Ovary (tissue), 7 donors: ENCODE measurements at regions not wholly inside any gene's neighbourhood (a gene's known extent, or its start where the extent isn't known, plus 50 kb on each side); places are given as distances from the start of the nearest gene placed in this dataset.

Source experiments
- DNase-seq, 5 donors: peaks; one replicate each; pipeline ENCODE4 v3.0.0-alpha.2; 2019 to 2020
- H3K27ac ChIP-seq, 2 donors: fragments of 200-600 bp; one replicate each; pipeline versions ENCODE4 v1.5.1 to v1.8.0; 2019 to 2022
- H3K27me3 ChIP-seq: fragments of 200-600 bp; one replicate; pipeline ENCODE4 v1.8.0; 2022
- H3K36me3 ChIP-seq: fragments of 200-600 bp; sonication (generic); one replicate; pipeline ENCODE4 v1.5.1; 2019
- H3K4me1 ChIP-seq: one replicate; pipeline ENCODE4 v1.8.1; 2013; ENCODE audit warnings: mild to moderate bottlenecking, moderate library complexity; ENCODE audit not compliant: insufficient read depth
- H3K4me3 ChIP-seq: fragments of 200-600 bp; sonication (generic); one replicate; pipeline ENCODE4 v1.5.1; 2017
- H3K9me3 ChIP-seq, 2 donors: fragments of 200-600 bp in 1 of 2; sonication (generic) in 1 of 2; one replicate each; pipeline versions ENCODE4 v1.5.1 to v1.8.1; 2013 to 2019; ENCODE audit warnings: mild to moderate bottlenecking in 1 of 2, moderate library complexity in 1 of 2
- EP300 ChIP-seq: sonication (generic); formaldehyde crosslinking; IDR thresholded peaks from one replicate; pipeline ENCODE4 v1.6.1; 2017; ENCODE audit warnings: antibody characterized with exemption
- POLR2A ChIP-seq: fragments of 450-650 bp; IDR thresholded peaks from one replicate; pipeline ENCODE4 v1.6.1; 2017; ENCODE audit warnings: antibody characterized with exemption, mild to moderate bottlenecking, moderate library complexity
- WGBS, 3 donors: extraction: QIAGEN DNeasy Blood & Tissue Kit in 1 of 3; methylation state at CpG; one replicate each; pipeline versions ENCODE4 v1.1.5 to v1.1.7; 2013 to 2017; 5-methylcytosine and 5-hydroxymethylcytosine counted together
- intact Hi-C, 4 donors: fragments of 100-400 bp; cut with DNase I; formaldehyde crosslinking; loops; one replicate each; pipeline versions ENCODE4 v1.11.0 to v1.15.1; 2022 to 2023
- TF ChIP-seq, protein P1 (sequence below), 3 donors: fragments of 450-650 bp in 2 of 3; fragments of 200-600 bp in 1 of 3; IDR thresholded peaks; one replicate each; pipeline versions ENCODE4 v1.5.1 to v1.8.0; 2016 to 2022; ENCODE audit warnings: antibody characterized with exemption in 3 of 3, mild to moderate bottlenecking in 1 of 3
- donor health status: DM: no; HTN: no; CAD: no; lungs with moderate emphysema.
- donor health status: DM: no; HTN: no; CAD: no.
- donor health status: Bipolar disorder and iron deficiency.
- donor health status: DM: no; HTN: no; CAD: no.
- donor health status: DM: yes; HTN: yes; CAD: no.

DNA sequence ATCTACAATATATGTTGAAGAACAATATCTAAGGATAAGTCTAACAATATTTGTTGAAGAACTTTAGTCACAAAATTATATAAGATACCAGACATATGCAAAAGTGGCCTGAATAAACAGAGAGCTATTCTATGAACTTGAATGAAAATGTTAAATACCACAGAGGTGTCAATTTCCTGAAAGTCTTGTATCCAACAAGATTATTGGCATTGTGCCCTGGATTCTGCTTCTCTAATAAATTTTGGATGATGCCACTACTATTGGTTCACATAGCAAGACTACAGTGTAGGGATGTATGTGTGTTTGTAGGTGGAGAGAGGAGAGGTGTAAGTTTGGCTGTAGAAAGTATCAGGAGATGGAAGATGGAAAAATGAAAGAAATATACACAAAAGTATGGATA is 731.8 kb upstream of the RGMB start:
- no peak overlapping the region for H3K27ac ChIP-seq
- intact Hi-C loops = no loop called here
- no peak overlapping the region for H3K4me3 ChIP-seq
- DNase-seq = no peak
- H3K36me3 ChIP-seq = no peaks in the 10 kb centered on the region
- H3K9me3 ChIP-seq = no peaks in the 10 kb centered on the region
- no peaks in the 10 kb centered on the region for H3K27me3 ChIP-seq
- no peaks in the 10 kb centered on the region for H3K4me1 ChIP-seq
- TF ChIP-seq POLR2A (no peak), EP300 (no peak)
- TF ChIP-seq, protein P1, sequence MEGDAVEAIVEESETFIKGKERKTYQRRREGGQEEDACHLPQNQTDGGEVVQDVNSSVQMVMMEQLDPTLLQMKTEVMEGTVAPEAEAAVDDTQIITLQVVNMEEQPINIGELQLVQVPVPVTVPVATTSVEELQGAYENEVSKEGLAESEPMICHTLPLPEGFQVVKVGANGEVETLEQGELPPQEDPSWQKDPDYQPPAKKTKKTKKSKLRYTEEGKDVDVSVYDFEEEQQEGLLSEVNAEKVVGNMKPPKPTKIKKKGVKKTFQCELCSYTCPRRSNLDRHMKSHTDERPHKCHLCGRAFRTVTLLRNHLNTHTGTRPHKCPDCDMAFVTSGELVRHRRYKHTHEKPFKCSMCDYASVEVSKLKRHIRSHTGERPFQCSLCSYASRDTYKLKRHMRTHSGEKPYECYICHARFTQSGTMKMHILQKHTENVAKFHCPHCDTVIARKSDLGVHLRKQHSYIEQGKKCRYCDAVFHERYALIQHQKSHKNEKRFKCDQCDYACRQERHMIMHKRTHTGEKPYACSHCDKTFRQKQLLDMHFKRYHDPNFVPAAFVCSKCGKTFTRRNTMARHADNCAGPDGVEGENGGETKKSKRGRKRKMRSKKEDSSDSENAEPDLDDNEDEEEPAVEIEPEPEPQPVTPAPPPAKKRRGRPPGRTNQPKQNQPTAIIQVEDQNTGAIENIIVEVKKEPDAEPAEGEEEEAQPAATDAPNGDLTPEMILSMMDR (IDR thresholded peaks at IDR 0.05) = no peak

GRCh38 chr5:98042521-98042920 is 730.9 kb upstream of the RGMB start:
- no peaks in the 10 kb centered on the region for H3K4me1 ChIP-seq
- WGBS, 3 donors = 24 to 44% (median 38%) methylated on average over 1 of the region's 1 CpG
- no peak overlapping the region for H3K4me3 ChIP-seq
- intact Hi-C loops = no loop called here
- no peak for DNase-seq
- no peaks in the 10 kb centered on the region for H3K9me3 ChIP-seq
- no peak overlapping the region for H3K27ac ChIP-seq
- no peaks in the 10 kb centered on the region for H3K27me3 ChIP-seq
- H3K36me3 ChIP-seq = no peaks in the 10 kb centered on the region
- no peak for TF ChIP-seq EP300
- TF ChIP-seq POLR2A = no peak
- TF ChIP-seq, protein P1 (IDR thresholded peaks at IDR 0.05) = no peak

DNA sequence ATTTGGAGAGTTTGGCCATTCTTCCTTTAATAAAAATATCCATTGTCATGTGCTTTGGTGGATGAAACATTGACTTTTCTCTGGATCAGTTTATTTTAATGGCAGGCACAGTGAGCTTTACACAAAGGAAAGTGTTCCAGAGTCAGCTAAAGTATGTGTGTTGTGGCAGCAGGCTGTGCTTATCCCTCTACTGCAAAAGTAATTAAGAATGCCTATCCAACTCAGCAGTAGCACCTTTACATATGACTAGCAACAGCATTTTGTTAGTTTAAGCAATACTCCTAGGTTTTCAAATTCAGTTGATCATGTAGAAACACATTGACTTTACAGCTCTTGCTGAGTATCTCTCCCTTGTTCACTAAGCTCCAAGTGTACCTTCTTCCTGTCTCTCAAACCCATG is 730.5 kb upstream of the RGMB start:
- TF ChIP-seq POLR2A (no peak), EP300 (no peak)
- TF ChIP-seq, protein P1 (IDR thresholded peaks at IDR 0.05) = no peak
- no peak overlapping the region for H3K4me3 ChIP-seq
- H3K4me1 ChIP-seq = no peaks in the 10 kb centered on the region
- no peaks in the 10 kb centered on the region for H3K36me3 ChIP-seq
- intact Hi-C loops = no loop called here
- DNase-seq = no peak
- no peak overlapping the region for H3K27ac ChIP-seq
- H3K9me3 ChIP-seq = no peaks in the 10 kb centered on the region
- H3K27me3 ChIP-seq = no peaks in the 10 kb centered on the region

- intact Hi-C loops = no loop called here
- Histone ChIP-seq H3K27me3 (no peaks in the 10 kb centered on the region), H3K9me3 (no peaks in the 10 kb centered on the region), H3K27ac (no peak overlapping the region), H3K4me1 (no peaks in the 10 kb centered on the region), H3K36me3 (no peaks in the 10 kb centered on the region), H3K4me3 (no peak overlapping the region)
- no peak for DNase-seq
- 83 to 92% (median 91%) methylated on average over 3 of the region's 3 CpGs for WGBS, 3 donors
- no peak for TF ChIP-seq POLR2A
Observed at GRCh38 chr5:98050583-98050982, 722.9 kb upstream of the RGMB start.

GRCh38 chr5:98053170-98053569 is 720.3 kb upstream of the RGMB start:
- intact Hi-C loops = no loop called here
- no peaks in the 10 kb centered on the region for H3K4me1 ChIP-seq
- no peak overlapping the region for H3K4me3 ChIP-seq
- TF ChIP-seq, protein P1 (IDR thresholded peaks at IDR 0.05) = no peak
- TF ChIP-seq POLR2A (no peak), EP300 (no peak)
- no peaks in the 10 kb centered on the region for H3K9me3 ChIP-seq
- H3K36me3 ChIP-seq = no peaks in the 10 kb centered on the region
- no peak overlapping the region for H3K27ac ChIP-seq
- no peak for DNase-seq
- H3K27me3 ChIP-seq = no peaks in the 10 kb centered on the region
- 78 to 89% (median 82%) methylated on average over 2 of the region's 2 CpGs for WGBS, 3 donors
